Thymus (tissue), 11 donors: ENCODE measurements at regions not wholly inside any gene's neighbourhood (a gene's known extent, or its start where the extent isn't known, plus 50 kb on each side); places are given as distances from the start of the nearest gene placed in this dataset.

Source experiments
- DNase-seq, 9 donors: peaks; one replicate each; pipeline ENCODE4 v3.0.0-alpha.2; 2013; ENCODE audit warnings: low spot score in 9 of 9, low read depth in 6 of 9, missing footprints in 1 of 9
- H3K27ac ChIP-seq, 2 donors: one replicate each; pipeline ENCODE4 v1.5.1; 2013; ENCODE audit warnings: control low read depth in 1 of 2, low read depth in 1 of 2, low read length in 1 of 2, mild to moderate bottlenecking in 1 of 2, moderate library complexity in 1 of 2
- H3K27me3 ChIP-seq, 2 donors: one replicate each; pipeline ENCODE4 v1.5.1; 2013; ENCODE audit warnings: low read length in 1 of 2; ENCODE audit not compliant: control insufficient read depth in 2 of 2, insufficient read depth in 1 of 2
- H3K36me3 ChIP-seq, 2 donors: one replicate each; pipeline ENCODE4 v1.5.1; 2013; ENCODE audit warnings: low read length in 1 of 2, mild to moderate bottlenecking in 1 of 2, moderate library complexity in 1 of 2; ENCODE audit not compliant: control insufficient read depth in 2 of 2, insufficient read depth in 2 of 2
- H3K4me1 ChIP-seq, 2 donors: one replicate each; pipeline ENCODE4 v1.5.1; 2013; ENCODE audit warnings: low read length in 2 of 2; ENCODE audit not compliant: control insufficient read depth in 2 of 2, insufficient read depth in 2 of 2
- H3K4me3 ChIP-seq, 2 donors: one replicate each; pipeline ENCODE4 v1.5.1; 2013; ENCODE audit warnings: low read length in 2 of 2, control low read depth in 1 of 2, mild to moderate bottlenecking in 1 of 2
- H3K9me3 ChIP-seq, 2 donors: one replicate each; pipeline ENCODE4 v1.5.1; 2013; ENCODE audit warnings: low read length in 1 of 2, mild to moderate bottlenecking in 1 of 2; ENCODE audit not compliant: control insufficient read depth in 2 of 2, insufficient read depth in 1 of 2
- WGBS: extraction: QIAGEN DNeasy Blood & Tissue Kit; methylation state at CpG from one replicate; pipeline ENCODE4 v1.1.7; 2013; 5-methylcytosine and 5-hydroxymethylcytosine counted together
- donor health status: healthy.

DNA sequence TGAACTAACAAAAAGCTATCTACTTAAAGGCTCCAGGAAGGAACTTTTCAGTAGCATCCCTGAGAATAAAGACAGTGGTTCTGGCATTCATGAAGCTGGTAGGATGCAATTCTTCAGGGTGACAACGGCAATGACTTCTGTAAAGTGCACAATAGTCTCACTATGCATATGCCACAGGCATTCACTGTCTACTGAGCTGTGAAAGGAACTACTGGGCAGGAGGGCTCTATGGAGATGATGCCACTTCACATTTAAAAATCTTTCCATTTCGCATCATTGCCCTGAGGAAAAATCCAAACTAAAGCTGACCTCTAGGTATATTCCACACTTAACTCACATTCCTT, 2020.6 kb upstream of the PCDH20 start:
- Histone ChIP-seq H3K27me3 (no peaks in the 10 kb centered on the region), H3K27ac (no peak overlapping the region), H3K4me3 (no peak overlapping the region), H3K36me3 (no peaks in the 10 kb centered on the region), H3K9me3 (no peaks in the 10 kb centered on the region), H3K4me1 (no peaks in the 10 kb centered on the region)
- no peak for DNase-seq
- 94% methylated on average over 2 of the region's 2 CpGs for WGBS

DNA sequence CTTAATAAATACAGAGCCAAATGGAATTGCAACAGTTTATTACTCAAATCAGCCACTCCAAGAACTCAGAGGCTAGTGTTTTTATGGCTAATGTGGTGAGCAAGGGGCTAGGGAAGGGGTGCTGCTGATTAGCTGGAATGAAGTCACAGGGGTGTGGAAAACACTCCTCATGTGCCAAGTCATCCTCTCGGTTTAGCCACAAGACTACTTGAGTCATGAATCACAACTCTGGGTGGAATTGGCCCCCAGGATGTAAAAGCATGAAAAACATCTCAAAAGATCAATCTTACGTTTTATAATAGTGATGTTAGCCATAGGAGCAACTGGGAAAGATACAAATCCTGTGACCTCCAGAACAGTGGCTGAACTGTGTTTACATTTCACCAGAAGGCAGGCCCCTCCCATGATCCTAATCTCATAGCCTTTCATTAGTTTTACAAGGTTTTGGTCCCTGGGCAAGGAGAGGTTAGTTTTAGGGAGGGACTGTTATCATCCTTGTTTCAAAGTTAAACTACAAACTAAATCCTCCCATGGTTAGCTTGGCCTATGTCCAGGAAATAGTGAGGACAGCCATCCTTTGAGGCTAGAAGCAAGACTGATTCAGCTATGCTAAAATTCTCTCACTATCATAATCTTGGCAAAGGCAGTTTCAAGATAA, 2020.1 kb upstream of the PCDH20 start:
- no peaks in the 10 kb centered on the region for H3K9me3 ChIP-seq
- H3K4me1 ChIP-seq: no peaks in the 10 kb centered on the region
- no peaks in the 10 kb centered on the region for H3K36me3 ChIP-seq
- H3K27me3 ChIP-seq: no peaks in the 10 kb centered on the region
- 78% methylated on average over 2 of the region's 2 CpGs for WGBS
- DNase-seq: no peak
- H3K4me3 ChIP-seq: no peak overlapping the region
- H3K27ac ChIP-seq: no peak overlapping the region

GRCh38 chr13:63433546-63434150, 2018.0 kb upstream of the PCDH20 start:
- DNase-seq: no peak
- H3K27ac ChIP-seq: no peak overlapping the region
- no peaks in the 10 kb centered on the region for H3K9me3 ChIP-seq
- no peaks in the 10 kb centered on the region for H3K36me3 ChIP-seq
- H3K4me1 ChIP-seq: no peaks in the 10 kb centered on the region
- no peak overlapping the region for H3K4me3 ChIP-seq
- no peaks in the 10 kb centered on the region for H3K27me3 ChIP-seq

DNA sequence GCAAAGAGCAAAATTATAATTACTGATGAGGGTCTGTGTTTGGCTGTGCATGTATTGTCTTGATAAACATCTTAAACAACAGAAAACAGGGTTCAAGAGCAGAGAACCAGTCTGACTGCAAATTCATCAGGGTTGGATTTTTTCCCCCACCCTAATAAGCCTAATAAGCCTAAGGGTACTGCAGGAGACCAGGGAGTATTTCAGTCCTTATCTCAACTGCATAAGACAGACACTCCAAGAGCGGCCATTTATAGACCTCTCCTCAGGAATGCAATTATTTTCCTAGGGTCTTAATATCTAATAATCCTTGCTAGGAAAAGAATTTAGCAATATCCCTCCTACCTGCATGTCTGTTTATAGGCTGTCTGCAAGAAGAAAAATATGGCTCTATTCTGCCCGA, 2011.5 kb upstream of the PCDH20 start:
- WGBS: 92% methylated on average over 2 of the region's 2 CpGs
- no peak overlapping the region for H3K4me3 ChIP-seq
- no peak overlapping the region for H3K27ac ChIP-seq
- no peaks in the 10 kb centered on the region for H3K27me3 ChIP-seq
- no peaks in the 10 kb centered on the region for H3K4me1 ChIP-seq
- no peak for DNase-seq
- H3K9me3 ChIP-seq: no peaks in the 10 kb centered on the region
- no peaks in the 10 kb centered on the region for H3K36me3 ChIP-seq

GRCh38 chr13:63425131-63425530, 2009.5 kb upstream of the PCDH20 start:
- Histone ChIP-seq H3K27ac (no peak overlapping the region), H3K4me1 (no peaks in the 10 kb centered on the region), H3K36me3 (no peaks in the 10 kb centered on the region), H3K27me3 (no peaks in the 10 kb centered on the region), H3K4me3 (no peak overlapping the region), H3K9me3 (no peaks in the 10 kb centered on the region)
- DNase-seq: no peak
- 87% methylated on average over 2 of the region's 2 CpGs for WGBS

DNA sequence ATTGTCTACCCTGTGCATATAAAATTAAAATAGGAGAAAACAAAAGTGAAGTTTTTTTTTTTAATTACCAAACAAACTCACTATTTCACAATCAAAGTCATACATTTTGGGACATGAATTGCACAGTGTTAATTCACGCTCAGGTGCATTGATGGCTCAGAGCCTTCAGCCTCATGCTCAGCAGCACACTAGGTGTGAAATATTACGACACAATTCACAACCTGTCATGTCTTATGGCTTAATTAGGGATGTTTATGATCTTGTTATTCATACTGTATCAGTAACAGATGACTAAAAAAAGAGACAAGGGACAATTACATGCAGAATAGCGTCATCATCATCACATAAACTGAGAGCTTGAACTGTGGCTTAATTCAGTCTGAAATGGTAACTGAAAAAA, 2005.5 kb upstream of the PCDH20 start:
- no peak overlapping the region for H3K4me3 ChIP-seq
- no peak overlapping the region for H3K27ac ChIP-seq
- H3K27me3 ChIP-seq: no peaks in the 10 kb centered on the region
- DNase-seq: no peak
- no peaks in the 10 kb centered on the region for H3K36me3 ChIP-seq
- no peaks in the 10 kb centered on the region for H3K4me1 ChIP-seq
- 65% methylated on average over 3 of the region's 3 CpGs for WGBS
- no peaks in the 10 kb centered on the region for H3K9me3 ChIP-seq

- no peaks in the 10 kb centered on the region for H3K9me3 ChIP-seq
- H3K36me3 ChIP-seq: no peaks in the 10 kb centered on the region
- no peak overlapping the region for H3K4me3 ChIP-seq
- no peaks in the 10 kb centered on the region for H3K4me1 ChIP-seq
- H3K27ac ChIP-seq: no peak overlapping the region
- no peaks in the 10 kb centered on the region for H3K27me3 ChIP-seq
- no peak for DNase-seq
Observed at GRCh38 chr13:63420685-63421084, 2005.0 kb upstream of the PCDH20 start.

DNA sequence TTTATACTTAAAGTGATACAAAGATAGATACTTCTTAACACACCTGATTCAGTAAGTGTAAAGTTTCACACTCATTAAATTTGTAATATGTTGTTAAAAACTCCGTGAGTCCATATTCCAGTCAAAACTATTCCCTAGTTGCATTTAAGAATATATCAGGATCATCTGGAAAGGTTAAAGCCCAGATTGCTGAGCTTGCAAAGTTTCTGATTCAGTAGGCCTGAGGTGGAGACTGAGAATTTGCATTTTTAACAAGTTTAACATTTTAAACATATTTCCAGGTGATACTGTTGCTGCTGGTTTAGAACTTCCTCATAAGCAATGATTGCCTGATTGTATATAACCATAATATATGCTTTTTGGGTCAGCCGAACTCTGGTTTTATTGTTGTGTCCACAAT, 1998.6 kb upstream of the PCDH20 start:
- Histone ChIP-seq H3K27ac (no peak overlapping the region), H3K4me1 (no peaks in the 10 kb centered on the region), H3K27me3 (no peaks in the 10 kb centered on the region), H3K9me3 (no peaks in the 10 kb centered on the region), H3K36me3 (no peaks in the 10 kb centered on the region), H3K4me3 (no peak overlapping the region)
- no peak for DNase-seq
- 71% methylated on average over 2 of the region's 2 CpGs for WGBS

- DNase-seq: no peak
Observed at GRCh38 chr13:63409791-63410351, 1994.2 kb upstream of the PCDH20 start.

More at GRCh38 chr13:63409791-63410351, 1994.2 kb upstream of the PCDH20 start:
- Histone ChIP-seq H3K36me3 (no peaks in the 10 kb centered on the region), H3K27ac (no peak overlapping the region), H3K27me3 (no peaks in the 10 kb centered on the region), H3K9me3 (no peaks in the 10 kb centered on the region), H3K4me1 (no peaks in the 10 kb centered on the region), H3K4me3 (no peak overlapping the region)
- WGBS: 60% methylated on average over 7 of the region's 7 CpGs
